ENCODE measurements at regions not wholly inside any gene's neighbourhood (a gene's known extent, or its start where the extent isn't known, plus 50 kb on each side); places are given as distances from the start of the nearest gene placed in this dataset.
A peak's percentile ranks its signal among the peaks of the same experiment; 100 is the strongest.

GRCh38 chr20:43843965-43844660, 70.5 kb upstream of the TOX2 start:
- ATAC-seq (replicated peaks in 6 of 8): no peak
- WGBS, 10 experiments: 78 to 100% (median 94%) methylated on average over 1 to 5 of the region's 6 CpGs; no CpG with 5 or more reads in 1 of the 10 experiments
- in situ Hi-C loops (cut with MboI; ENCODE audit: low pct_unique_long_range_greater_than_20kb in 2 of 9, low sequenced_read_pairs in 9 of 9, unreplicated experiment in 9 of 9): no loop called here
- Histone ChIP-seq H3K27ac (no peak overlapping the region), H3K4me3 (no peak overlapping the region), H3K4me1 (replicated peaks in 1 of 2) (no peaks in the 10 kb centered on the region)

- 46 to 100% (median 76%) methylated on average over 1 to 9 of the region's 10 CpGs for WGBS, 10 experiments
Measured at GRCh38 chr20:43843096-43843964, 71.3 kb upstream of the TOX2 start.

GRCh38 chr20:43842126-43843020, 72.3 kb upstream of the TOX2 start:
- Histone ChIP-seq H3K27ac (no peak overlapping the region), H3K4me1 (replicated peaks in 1 of 2) (no peaks in the 10 kb centered on the region), H3K4me3 (no peak overlapping the region)
- 40 to 91% (median 74%) methylated on average over 1 to 6 of the region's 9 CpGs; no CpG with 5 or more reads in 3 of the 10 experiments for WGBS, 10 experiments
- no peak for ATAC-seq (replicated peaks in 6 of 8)
- in situ Hi-C loops (cut with MboI; ENCODE audit: low pct_unique_long_range_greater_than_20kb in 2 of 9, low sequenced_read_pairs in 9 of 9, unreplicated experiment in 9 of 9): no loop called here

More at GRCh38 chr20:43843096-43843964, 71.3 kb upstream of the TOX2 start:
- Histone ChIP-seq H3K4me1 (replicated peaks in 1 of 2) (no peaks in the 10 kb centered on the region), H3K4me3 (no peak overlapping the region), H3K27ac (no peak overlapping the region)
- peak in 3 of 8 experiments; percentile 63 to 73 (median 65) for ATAC-seq (replicated peaks in 6 of 8)
- in situ Hi-C loops (cut with MboI; ENCODE audit: low pct_unique_long_range_greater_than_20kb in 2 of 9, low sequenced_read_pairs in 9 of 9, unreplicated experiment in 9 of 9): no loop called here

DNA sequence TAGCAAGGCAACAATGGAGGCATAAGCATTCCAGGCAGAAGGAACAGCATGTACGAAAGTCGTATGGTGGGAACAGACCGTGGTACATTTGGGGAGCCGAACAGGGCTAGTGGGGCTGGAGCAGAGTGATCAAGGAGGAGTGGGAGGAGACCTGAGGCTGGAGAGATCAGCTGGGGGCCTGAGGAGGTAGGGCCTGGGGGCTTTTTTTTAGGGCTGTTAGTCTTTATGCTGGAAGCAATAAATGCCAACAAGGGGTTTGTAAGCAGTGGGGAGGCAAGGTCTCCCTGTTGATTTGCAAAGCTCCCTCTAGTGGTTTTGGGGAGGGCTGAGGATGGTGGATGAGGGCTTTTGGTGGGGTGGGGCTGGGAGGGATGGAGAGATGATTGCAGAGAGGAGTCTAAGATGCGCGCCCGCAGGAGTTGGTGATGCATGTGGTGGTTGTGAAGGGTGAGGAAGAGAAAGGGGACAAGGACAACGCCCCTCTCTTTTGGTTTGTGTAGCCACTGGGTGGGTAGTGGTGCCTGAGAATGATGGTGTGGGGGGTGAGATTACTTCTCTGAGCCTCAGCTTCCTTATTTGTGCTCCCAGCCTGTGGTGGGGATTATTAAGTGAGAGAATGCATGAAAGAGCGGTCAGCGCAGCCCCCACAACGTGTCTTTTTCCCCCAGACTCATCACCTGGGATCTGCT, 74.1 kb upstream of the TOX2 start:
- ATAC-seq (replicated peaks in 6 of 8): peak in 1 of 8 experiments; percentile 52
- 71 to 100% (median 88%) methylated on average over 2 to 5 of the region's 11 CpGs; no CpG with 5 or more reads in 4 of the 10 experiments for WGBS, 10 experiments
- in situ Hi-C loops (cut with MboI; ENCODE audit: low pct_unique_long_range_greater_than_20kb in 2 of 9, low sequenced_read_pairs in 9 of 9, unreplicated experiment in 9 of 9): no loop called here
- Histone ChIP-seq H3K4me1 (replicated peaks in 1 of 2) (peaks cover 3% of the 10 kb centered on the region in 2 donors), H3K4me3 (no peak overlapping the region), H3K27ac (no peak overlapping the region)

DNA sequence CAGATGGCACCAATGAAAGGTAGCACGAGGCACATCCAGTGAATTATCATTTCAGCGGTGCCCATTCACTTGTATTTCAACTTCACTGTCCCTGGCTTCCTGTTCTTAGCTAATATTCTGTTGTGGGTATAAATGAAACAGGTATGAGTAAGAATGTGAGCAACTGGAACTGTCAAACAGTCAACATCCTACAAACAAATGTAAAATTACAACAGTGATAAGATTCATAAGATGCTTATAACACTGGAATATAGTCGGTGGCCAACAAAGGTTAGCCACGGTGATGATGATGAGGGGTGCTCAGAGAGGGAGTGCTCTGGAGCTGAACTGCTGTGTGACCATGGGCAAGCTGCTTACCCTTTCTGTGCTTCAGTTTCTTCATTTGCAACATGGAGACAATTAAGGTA, 74.9 kb upstream of the TOX2 start:
- H3K4me3 ChIP-seq: no peak overlapping the region
- H3K27ac ChIP-seq: no peak overlapping the region
- no peak for ATAC-seq (replicated peaks in 6 of 8)
- in situ Hi-C loops (cut with MboI; ENCODE audit: low pct_unique_long_range_greater_than_20kb in 2 of 9, low sequenced_read_pairs in 9 of 9, unreplicated experiment in 9 of 9): no loop called here
- H3K4me1 ChIP-seq (replicated peaks in 1 of 2): peaks cover 9 to 10% of the 10 kb centered on the region in 2 donors
- 62 to 100% (median 88%) methylated on average over 1 to 4 of the region's 4 CpGs for WGBS, 10 experiments

GRCh38 chr20:43838703-43839060, 76.0 kb upstream of the TOX2 start:
- WGBS, 10 experiments: 60% methylated on average over 1 of the region's 5 CpGs; no CpG with 5 or more reads in 9 of the 10 experiments
- no peak overlapping the region for H3K27ac ChIP-seq
- no peak for ATAC-seq (replicated peaks in 6 of 8)
- peaks cover 9 to 13% of the 10 kb centered on the region in 2 donors for H3K4me1 ChIP-seq (replicated peaks in 1 of 2)
- no peak overlapping the region for H3K4me3 ChIP-seq
- in situ Hi-C loops (cut with MboI; ENCODE audit: low pct_unique_long_range_greater_than_20kb in 2 of 9, low sequenced_read_pairs in 9 of 9, unreplicated experiment in 9 of 9): no loop called here

DNA sequence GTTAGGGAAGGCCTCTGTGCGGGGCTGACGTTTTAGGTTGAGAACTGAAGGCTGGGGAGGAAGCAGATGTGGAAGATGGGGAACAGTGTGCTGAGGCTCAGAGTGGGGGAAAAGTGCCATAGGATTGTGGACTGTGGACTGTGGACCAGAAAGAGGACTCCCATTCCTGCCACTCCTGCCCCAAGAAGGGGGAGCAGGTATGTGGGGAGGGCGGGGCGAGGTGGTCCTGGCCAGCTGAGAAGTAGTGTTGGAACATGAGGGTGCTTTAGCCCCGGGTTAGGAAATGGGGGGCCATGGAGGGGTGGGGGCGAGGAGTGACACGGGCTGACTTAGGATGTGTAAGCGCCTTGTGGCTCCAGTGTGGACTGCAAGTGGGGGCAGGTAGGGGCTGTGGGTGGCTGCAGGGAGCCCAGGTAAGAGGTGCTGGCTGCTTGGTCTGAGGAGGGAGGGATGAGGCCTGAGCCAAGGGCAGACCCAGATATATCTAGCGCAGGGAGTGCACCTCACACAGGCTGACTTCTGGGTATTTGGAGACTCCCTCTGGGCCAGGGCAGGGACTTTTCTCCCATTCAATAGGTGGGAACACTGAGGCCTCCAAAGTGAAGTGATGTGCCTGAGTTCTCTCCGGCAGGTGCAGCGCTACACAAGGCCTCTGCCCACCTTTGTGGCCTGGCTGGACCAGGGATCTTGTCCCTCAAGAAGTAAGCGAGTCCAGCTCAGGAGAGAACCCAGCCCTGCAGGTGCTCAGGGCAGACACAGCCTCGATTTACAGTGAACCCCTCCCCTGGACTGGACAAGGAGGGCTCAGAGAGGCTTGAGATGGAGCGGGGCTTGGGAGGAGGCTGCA, 76.6 kb upstream of the TOX2 start:
- H3K27ac ChIP-seq: no peak overlapping the region
- no peak overlapping the region for H3K4me3 ChIP-seq
- H3K4me1 ChIP-seq (replicated peaks in 1 of 2): peaks cover 9 to 13% of the 10 kb centered on the region in 2 donors
- 80 to 100% (median 81%) methylated on average over 1 to 3 of the region's 14 CpGs; no CpG with 5 or more reads in 7 of the 10 experiments for WGBS, 10 experiments
- no peak for ATAC-seq (replicated peaks in 6 of 8)
- in situ Hi-C loops (cut with MboI; ENCODE audit: low pct_unique_long_range_greater_than_20kb in 2 of 9, low sequenced_read_pairs in 9 of 9, unreplicated experiment in 9 of 9): no loop called here

- WGBS, 10 experiments: 50 to 100% (median 67%) methylated on average over 1 to 5 of the region's 6 CpGs; no CpG with 5 or more reads in 5 of the 10 experiments
- in situ Hi-C loops (cut with MboI; ENCODE audit: low pct_unique_long_range_greater_than_20kb in 2 of 9, low sequenced_read_pairs in 9 of 9, unreplicated experiment in 9 of 9): no loop called here
Measured at GRCh38 chr20:43836790-43837189, 77.9 kb upstream of the TOX2 start.

DNA sequence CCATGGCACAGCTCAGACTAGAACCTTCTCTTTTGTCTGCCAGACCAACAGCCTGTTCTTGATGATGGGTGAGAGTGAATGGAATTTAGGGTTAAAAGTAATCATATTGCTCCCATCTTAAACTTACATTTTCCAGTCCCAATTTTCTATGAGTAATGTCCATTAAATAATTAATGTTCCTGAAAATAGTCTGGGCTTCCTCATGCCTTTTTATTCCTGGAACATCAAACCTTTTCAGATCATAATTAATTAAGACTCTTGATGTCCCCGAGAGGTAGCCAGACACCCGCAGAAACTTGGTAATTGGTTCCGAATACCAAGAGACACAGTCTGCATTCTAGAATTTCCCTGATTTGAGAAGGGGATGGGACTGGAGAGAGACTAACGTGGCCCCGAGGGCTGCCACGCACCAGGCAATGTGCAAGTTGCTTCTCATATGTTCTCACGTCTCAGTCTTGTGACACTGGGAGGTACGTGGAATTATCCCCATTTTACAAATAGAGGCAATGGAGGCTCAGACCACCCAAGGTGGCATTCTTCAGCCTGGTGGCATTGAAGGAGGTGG, 78.6 kb upstream of the TOX2 start:
- Histone ChIP-seq H3K27ac (no peak overlapping the region), H3K4me1 (replicated peaks in 1 of 2) (peaks cover 9 to 13% of the 10 kb centered on the region in 2 donors), H3K4me3 (no peak overlapping the region)
- in situ Hi-C loops (cut with MboI; ENCODE audit: low pct_unique_long_range_greater_than_20kb in 2 of 9, low sequenced_read_pairs in 9 of 9, unreplicated experiment in 9 of 9): no loop called here
- no peak for ATAC-seq (replicated peaks in 6 of 8)
- 55 to 100% (median 91%) methylated on average over 2 to 7 of the region's 8 CpGs; no CpG with 5 or more reads in 3 of the 10 experiments for WGBS, 10 experiments

More at GRCh38 chr20:43836790-43837189, 77.9 kb upstream of the TOX2 start:
- ATAC-seq (replicated peaks in 6 of 8): no peak
- H3K4me3 ChIP-seq: no peak overlapping the region
- no peak overlapping the region for H3K27ac ChIP-seq
- H3K4me1 ChIP-seq (replicated peaks in 1 of 2): peaks cover 9 to 13% of the 10 kb centered on the region in 2 donors

GRCh38 chr20:43833511-43834395, 80.9 kb upstream of the TOX2 start:
- no peak overlapping the region for H3K4me3 ChIP-seq
- 48 to 100% (median 89%) methylated on average over 1 to 6 of the region's 6 CpGs; no CpG with 5 or more reads in 1 of the 10 experiments for WGBS, 10 experiments
- peaks cover 9 to 13% of the 10 kb centered on the region in 2 donors for H3K4me1 ChIP-seq (replicated peaks in 1 of 2)
- in situ Hi-C loops (cut with MboI; ENCODE audit: low pct_unique_long_range_greater_than_20kb in 2 of 9, low sequenced_read_pairs in 9 of 9, unreplicated experiment in 9 of 9): no loop called here
- ATAC-seq (replicated peaks in 6 of 8): no peak
- no peak overlapping the region for H3K27ac ChIP-seq

- H3K27ac ChIP-seq: no peak overlapping the region
- H3K4me3 ChIP-seq: no peak overlapping the region
- H3K4me1 ChIP-seq (replicated peaks in 1 of 2): peaks cover 9 to 13% of the 10 kb centered on the region in 2 donors
- in situ Hi-C loops (cut with MboI; ENCODE audit: low pct_unique_long_range_greater_than_20kb in 2 of 9, low sequenced_read_pairs in 9 of 9, unreplicated experiment in 9 of 9): no loop called here
- no peak for ATAC-seq (replicated peaks in 6 of 8)
- 83 to 90% (median 90%) methylated on average over 1 to 2 of the region's 4 CpGs; no CpG with 5 or more reads in 7 of the 10 experiments for WGBS, 10 experiments
Measured at GRCh38 chr20:43832961-43833360, 81.7 kb upstream of the TOX2 start.
